CD4-positive, alpha-beta T cell treated with Interferon alpha-2 for 1 hour (primary cell): ENCODE measurements at regions not wholly inside any gene's neighbourhood (a gene's known extent, or its start where the extent isn't known, plus 50 kb on each side); places are given as distances from the start of the nearest gene placed in this dataset.
"Not testable (repeated sequence)": the region's sequence is repeated elsewhere in the genome, so short reads cannot be mapped to it uniquely, and the experiment has no call there.

Experiments used
- DNase-seq, 2 donors: peaks; one replicate each; pipeline ENCODE4 v3.0.0-alpha.2; 2020 to 2022

DNA sequence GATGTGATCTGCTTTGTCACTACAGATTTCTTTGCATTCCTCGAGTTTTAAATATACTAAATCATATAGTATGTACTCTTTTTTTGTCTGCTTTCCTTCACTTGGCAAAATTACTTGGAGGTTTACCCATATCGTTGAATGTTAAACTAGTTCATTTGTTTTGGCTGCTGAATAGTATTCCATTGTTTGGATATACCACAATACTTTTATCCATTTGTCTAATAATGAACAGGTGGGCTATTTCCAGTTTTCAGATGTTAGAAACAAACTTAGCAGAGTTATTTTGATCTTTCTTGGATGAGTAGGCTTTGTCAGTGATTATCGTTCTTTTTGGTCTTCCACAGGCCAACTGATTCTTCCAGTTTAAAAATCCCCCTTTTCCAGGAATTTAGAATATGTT lies 154.0 kb upstream of the TGFBR2 start:
- DNase-seq = no peak

DNA sequence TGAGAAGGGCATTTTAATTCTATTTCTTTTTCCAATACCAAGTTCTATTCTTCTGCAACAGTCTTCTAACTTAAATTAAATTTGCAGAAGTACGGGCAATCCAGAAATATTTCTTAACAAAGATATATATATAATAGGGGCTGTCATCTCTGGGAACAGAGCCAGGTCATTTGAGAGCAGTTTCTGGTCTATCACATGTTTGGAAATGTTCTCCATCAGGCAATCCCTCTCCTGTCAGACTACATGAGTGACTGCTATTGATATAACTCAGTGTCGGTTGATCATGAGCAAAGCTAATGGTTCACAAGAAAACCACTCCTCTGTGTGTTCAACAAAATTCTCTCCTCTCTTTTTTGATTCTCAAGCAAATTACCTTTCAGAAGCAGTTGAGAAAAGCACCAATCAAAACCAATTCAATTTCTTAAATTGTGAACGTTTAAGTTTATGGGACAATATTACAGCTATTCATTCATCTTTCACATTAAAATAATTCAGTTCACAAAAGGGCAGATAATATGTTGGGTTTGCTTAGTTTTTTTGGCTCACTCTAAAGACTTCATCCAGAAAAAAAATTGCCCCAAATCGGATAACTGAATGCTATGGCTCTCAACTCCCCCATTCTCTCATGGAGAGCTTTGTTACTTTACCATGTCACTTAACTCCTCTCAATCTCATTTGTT lies 152.9 kb upstream of the TGFBR2 start:
- no peak for DNase-seq

DNA sequence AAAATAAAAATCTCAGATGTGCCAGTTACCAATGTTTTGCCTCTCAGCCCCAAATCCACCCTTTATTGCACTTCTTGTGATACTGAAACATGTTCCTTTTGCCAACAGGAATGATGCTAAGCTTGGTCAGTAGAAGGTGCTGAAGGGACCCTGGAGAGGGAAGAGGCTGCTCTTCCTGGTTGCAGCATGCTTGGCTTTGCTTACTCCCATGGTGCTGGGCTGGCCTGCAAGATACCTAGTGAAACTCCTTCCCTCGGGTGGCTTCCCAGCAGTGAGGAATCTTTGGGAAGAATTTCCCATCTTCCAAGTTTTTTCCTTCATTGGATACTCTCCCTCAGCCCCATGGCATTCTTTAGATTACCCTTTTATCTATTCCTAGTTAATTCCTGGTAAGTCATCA lies 151.8 kb upstream of the TGFBR2 start:
- no peak for DNase-seq

DNA sequence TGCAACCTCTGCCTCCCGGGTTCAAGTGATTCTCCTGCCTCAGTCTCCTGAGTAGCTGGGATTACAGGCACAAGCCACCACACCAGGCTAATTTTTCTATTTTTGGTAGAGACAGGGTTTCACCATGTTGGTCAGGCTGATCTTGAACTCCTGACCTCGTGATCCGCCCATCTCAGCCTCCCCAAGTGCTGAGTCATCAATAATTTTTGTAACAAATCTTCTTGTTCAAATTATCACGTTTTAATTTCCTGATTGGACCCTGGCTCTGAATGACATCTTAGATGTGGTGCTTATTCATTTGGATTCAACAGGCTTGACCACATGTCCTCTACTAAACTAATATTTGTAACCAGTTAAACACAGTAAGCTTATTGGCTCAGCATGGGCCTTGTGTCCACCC lies 151.3 kb upstream of the TGFBR2 start:
- not testable (repeated sequence) for DNase-seq

DNA sequence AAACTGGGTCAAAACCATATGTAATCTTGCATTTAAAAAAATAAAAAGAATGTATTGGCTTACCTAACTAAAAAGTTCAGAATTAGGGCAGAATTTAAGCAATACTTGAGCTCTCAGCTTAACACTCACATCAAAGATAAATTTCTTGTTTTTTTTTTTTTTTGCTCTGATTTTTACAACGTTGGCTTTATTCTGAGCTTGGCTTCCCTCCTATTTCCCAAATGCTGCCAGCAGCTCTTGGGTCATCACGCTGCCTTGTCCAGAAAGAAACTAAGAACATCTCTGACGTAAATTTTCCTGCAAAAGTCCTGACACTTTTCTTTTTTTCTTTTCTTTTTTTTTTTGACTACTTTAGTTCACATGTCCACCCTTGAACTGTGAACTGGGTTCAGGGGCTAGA lies 150.6 kb upstream of the TGFBR2 start:
- no peak for DNase-seq

DNA sequence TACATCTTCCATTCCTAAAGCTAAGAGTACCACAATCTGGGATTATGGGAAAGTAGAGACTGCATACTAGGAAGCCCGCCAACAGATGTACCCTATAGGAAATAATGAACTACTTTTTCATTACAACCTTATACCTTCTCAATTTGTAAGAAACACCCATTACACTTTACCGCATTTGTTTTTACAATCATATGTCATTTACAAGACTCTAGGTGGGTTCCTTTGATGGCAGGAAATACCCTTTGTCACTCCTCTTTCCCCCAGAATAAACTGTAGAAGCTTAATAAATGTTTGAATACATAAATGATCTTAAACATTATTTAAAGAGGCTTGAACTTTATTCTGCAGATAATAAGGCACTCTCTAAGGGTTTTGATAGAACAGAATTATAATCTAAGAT lies 150.1 kb upstream of the TGFBR2 start:
- DNase-seq = no peak

DNA sequence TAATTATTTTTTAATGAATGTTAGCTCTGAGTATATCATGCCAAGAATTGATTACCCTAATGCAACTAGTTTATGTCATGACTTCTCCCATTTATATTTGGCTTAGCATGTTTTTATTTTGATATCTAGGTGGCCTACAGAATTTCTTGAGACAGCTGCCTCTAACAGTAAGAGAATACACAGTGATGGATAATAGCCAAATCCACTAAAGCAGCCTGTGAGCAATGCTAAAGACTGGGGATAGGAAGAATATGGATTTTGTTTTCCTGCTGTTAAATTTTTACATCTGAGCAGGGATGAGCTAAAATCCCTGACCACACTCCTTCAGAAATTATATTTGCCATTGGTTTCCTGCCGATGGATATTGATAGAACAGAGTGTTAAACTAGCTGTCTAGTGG lies 149.3 kb upstream of the TGFBR2 start:
- no peak for DNase-seq

DNA sequence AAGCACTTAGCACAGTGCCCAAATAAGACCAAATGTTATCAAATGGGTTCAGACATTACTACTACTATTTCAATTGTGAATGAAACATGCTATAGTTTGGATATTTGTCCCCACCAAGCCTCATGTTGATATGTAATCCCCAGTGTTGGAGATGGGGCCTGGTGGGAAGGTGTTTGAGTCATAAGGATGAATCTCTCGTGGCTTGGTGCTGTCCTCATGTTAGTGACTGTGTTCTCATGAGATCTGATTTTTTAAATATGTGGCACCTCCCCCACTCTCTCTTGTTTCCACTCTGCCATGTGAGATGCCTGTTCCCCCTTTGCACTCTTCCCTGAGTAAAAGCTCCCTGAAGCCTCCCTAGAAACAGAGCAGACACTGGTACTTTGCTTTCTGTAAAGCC lies 148.7 kb upstream of the TGFBR2 start:
- no peak for DNase-seq

DNA sequence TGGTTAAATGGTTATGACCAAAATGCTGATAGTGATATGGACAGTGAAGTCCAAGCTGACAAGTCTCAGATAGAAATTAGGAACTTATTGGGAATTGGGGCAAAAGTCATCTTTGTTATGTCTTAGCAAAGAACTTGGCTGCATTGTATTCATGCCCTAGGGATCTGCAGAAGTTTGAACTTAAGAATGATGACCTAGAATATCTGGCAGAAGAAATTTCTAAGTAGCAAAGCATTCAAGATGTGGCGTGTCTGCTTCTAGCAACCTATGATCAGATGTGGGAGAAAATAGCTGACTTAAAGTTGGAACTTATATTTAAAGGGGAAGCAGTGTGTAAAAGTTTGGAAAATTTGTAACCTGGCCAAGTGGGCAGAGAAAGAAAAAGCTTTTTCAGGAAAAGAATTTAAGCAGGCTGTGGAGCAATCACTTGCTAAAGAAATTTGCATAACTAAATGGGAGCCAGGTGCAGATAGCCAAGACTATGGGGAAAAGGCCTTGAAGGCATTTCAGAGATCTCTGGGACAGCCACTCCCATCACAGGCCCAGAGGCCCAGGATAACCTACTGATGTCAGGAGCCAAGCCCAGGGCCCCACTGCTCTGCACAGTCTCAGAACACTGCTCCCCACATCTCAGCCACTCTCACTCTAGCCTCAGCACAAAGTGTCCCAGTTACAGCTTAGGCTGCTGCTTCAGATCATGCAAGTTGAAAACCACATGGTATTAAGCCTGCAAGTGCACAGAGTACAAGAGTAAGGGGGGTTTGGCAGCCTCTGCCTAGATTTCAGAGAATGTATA lies 147.8 kb upstream of the TGFBR2 start:
- no peak for DNase-seq

DNA sequence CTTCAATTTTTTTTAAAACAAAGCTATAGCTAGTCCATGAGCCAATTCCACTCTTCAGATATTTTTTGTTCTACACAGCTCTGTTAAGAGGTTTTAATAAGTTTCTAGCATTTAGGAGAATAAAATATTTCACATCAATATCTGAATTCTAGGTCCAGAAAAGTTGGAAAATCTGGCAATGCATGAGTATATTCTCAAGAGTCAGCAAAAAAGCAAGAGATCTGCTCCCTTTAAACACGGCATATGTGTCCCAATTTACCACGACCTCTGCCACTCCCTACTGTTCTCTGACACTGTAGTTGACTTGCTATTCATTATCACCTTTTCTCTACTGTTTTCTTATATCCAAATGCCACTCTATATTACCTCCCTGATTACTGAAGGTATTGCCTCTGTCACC lies 145.1 kb upstream of the TGFBR2 start:
- no peak for DNase-seq

DNA sequence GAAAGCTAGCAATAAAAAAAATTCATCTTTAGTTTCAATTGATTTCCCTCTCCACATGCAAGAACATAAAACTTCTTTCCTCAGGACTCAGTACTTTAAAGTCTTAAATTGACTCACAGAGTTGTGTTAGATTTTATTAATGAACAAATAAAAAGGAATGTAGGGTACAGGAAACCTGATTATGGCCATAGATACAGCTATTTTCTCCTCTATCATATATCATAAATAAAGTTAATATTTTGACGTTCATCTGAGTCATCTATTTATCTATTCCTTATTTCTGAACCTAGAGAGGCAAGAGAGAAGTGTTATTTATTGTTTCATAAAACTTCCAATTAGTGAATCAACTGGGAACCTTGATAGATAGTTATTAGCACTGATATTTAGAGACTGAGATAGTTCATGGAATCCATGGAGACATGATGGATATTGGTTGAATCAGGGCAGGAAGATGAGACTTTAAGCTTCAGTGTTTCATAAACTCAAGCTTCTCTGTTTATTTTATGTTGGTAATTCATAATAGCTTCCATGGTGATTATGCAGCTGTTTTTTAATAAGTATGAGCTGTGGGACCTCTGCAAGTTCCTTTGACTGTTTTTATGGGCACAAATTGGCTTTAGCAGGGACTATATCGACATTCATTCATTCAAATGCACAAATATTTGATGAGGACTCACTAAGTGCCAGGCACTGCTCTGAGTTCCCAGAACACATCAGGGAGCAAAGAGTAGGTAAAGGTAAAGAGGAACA lies 143.5 kb upstream of the TGFBR2 start:
- DNase-seq = no peak

DNA sequence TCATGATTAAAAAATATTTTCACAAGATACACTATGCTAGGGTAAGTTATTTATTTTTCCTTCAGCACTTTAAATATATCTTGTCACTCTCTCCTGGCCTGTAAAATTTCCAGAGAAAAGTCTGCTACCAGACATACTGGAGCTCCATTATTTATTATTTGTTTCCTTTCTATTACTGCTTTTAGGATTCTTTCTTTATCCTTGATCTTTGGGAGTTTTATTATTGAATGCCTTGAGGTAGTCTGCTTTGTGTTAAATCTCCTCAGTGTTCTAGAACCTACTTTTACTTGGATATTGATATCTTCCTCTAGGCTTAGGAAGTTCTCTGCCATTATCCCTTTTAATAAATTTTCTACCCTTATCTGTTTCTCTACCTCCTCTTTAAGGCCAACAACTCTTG lies 142.0 kb upstream of the TGFBR2 start:
- DNase-seq = no peak

DNA sequence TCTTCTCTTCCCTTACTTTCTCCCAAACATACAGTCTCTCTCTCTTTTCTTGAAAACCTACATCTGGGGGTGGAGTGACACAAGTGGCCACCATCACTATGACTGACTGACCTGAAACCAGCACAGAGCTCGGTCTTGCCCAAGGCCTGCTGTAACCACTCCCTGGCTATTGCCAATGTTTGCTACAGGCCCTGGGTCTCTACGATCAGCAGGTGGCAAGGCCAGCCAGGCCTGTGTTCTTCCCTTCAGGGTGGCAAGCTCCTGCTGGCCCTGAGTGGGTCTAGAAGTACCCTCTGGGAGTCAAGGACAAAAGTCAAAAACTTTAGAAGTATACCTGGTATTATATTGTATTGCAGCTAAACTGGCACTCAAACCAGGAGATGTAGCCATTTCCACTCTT lies 140.9 kb upstream of the TGFBR2 start:
- DNase-seq = no peak

DNA sequence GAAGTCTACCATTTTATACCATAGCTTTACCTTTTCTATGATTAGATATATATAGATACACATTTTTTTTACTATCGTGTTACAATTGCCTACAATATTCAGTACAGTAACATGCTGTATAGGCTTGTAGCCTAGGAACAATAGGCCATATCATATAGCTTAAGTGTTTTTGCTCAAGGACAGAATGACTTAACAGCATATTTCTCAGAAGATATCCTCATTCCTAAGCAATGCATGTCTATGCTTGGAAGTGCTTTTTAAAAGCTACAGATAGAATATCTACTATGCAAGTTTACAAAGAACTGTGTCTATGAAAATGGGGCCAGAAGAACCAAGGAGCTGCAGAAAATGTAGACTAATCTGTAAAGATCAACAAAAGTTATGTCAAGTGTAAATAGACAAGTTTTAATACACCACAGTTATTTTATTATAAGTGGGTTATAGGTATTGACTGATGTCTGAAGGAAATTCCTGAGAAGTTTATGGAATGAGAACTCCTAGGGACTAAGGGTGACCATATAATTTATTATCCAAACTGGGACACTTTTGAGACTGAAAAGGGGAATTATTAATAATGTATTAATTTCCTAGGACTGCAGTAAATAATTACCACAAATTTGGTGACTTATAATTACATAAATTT lies 138.7 kb upstream of the TGFBR2 start:
- no peak for DNase-seq

DNA sequence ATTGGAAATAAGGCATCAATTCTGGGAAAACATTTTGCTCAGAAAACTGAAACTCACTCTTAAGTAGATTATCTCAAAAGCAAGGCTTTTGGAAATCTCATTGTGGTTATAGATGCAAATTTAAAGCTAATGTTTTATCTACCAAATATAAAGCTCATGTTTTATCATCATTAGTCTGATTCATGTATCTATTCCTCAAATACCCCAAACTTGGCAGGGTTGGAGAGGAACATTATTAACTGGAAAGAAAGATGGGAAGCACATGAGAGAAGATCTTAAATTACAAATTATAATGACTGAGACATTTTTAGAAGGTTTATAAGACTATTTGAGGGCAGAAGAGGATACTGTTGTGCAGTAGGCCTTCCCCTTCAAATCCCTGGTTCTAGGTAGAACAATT lies 137.3 kb upstream of the TGFBR2 start:
- no peak for DNase-seq

DNA sequence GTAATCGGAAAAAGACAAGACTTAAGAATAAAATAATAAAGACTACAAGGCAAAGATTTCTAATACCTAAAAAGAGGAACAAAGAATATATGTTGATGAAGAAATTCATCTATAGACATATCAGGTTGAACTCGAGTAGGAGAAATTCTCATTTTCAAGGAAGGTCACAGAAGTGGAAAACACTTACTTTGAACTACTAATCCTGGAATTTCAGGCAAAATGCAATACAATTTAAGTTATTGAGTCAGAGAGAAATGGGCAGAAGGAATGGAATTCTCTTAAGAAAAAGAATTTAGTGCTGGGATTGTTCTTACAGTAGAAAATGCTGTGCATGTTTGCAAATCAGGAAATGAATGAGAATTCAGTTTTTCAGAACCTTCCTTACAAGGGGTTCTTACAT lies 135.9 kb upstream of the TGFBR2 start:
- DNase-seq = no peak

DNA sequence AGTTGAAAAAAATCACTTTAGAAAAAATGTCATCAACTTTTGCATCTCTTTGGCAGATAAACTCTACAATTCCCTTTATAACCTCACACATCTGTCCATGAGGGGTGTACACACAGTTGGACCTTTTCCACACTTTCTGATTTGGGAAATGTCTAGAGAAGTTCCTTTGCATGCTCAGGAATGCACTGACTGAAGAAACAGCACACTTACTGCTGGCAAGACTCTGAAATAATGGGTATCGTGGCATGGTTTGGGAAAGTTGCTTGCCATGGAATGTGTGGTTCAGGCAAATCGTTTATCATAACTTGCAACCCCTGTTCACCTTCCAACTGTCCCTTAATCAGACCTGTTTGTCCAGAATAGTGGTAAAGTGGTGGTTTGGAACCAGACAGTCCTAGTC lies 135.3 kb upstream of the TGFBR2 start:
- no peak for DNase-seq

DNA sequence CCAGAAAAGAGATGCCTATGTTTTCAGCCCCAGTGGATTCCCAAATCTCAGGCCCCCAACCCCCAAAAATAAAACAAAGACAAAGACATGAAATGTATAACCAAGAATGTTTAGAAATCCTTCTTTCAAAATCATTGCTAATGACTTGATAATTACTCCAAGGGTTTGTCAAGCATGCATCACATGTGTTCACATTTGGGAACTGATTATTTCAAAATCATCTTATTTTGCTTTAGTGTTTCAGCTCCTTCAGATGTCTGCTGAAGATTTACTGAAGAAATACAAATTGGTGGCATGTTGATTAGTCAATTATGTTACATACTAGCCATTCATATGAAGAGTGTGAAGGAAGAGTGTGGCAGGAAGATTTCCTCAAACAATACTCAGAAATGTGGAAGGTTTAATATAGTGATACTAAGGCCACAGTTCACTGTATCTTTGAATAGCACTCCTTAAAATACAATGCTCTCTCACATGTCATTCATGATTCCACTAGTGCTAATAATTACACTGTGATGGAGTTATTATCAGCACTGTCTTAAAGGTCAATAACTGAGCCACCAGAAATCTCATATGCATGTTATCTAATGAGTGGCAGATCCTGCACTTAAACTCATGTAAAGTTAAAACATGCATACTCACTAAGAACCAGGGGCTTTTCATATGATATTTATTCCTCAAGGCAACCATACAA lies 134.5 kb upstream of the TGFBR2 start:
- no peak for DNase-seq

DNA sequence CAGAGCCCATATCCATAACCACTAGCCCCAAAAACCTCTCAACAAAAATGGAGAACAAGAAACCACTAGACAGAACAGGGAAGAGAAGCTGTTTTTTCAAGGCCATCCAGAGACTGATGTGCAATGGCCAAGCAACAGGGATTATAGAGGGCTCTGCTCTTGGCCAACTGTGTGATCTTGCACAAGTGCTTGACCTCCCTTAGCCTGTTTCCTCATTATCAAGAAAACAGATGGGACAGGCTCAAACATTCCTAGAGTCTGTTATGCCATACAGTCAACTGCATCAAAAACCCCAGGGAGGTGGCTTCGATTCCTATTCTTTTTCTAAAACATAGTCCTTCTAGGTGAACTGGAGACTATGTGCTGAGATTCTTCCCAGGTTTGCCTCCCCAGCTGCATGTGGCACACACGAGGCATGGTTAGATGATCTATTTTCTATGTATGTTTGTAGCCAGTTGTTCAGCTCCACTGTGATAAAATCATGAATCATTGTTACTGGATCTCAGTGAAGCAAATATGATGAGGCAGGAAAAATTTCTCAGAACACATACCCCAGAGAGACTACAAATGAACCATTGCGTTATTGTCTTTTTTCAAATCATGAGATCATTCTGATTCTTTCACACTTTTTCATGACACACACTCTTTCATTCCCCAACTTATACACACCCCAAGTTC lies 132.9 kb upstream of the TGFBR2 start:
- DNase-seq = peak in 1 of 2 donors; percentile 6

DNA sequence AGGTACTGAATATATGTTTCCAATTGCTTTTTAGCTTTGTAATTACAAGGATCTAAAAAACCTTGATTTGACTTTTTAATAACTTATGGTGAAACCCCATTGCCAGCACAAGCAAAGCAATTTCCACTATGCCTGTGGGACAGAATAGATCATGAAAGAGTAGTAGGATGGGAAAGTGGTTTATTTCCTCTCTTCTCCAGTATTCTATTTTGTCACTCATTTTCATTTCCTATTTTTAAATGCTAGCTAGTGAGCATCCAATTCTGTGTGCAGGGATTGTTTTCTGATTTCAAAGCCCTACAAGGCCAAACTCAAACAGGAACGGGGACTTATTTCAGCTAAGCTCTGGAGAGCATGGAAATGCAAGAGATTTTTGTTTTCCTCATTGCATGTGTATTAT lies 132.0 kb upstream of the TGFBR2 start:
- DNase-seq = no peak

DNA sequence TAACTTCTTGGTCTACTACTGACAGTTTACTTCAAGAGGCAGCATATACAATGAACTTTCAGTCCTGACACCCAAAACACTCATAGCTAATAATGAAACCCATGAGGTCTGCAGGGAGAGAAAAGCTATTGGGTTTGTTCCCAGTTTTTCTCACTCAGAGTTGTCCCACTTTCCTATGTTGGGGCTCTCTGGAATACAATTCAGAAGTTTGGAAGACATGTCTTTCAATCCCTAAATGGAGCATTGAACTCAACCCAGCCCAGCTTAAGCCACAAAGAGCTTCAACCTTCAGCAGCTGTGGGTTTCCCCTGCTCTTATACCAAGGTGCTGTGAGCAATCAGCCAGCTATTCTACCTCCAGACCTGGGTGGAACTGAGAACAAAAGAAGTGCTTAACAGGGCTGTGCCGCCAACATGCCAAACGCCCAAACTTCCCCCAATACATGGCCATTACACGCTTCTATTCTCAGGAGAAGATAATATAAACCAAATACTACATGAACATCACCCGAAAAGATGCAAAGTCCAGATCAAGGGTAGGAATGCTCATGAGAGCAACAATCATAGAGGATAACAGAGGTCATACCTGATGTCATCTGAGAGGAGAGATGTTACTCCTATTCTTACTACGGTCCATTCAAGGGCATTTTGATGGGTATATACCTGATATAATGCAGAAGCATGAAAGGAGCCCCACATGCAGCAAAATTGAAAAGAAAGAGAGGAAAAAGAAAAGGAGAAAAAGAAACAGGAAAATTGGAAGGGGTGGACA lies 131.2 kb upstream of the TGFBR2 start:
- DNase-seq = peak in 1 of 2 donors; percentile 13

DNA sequence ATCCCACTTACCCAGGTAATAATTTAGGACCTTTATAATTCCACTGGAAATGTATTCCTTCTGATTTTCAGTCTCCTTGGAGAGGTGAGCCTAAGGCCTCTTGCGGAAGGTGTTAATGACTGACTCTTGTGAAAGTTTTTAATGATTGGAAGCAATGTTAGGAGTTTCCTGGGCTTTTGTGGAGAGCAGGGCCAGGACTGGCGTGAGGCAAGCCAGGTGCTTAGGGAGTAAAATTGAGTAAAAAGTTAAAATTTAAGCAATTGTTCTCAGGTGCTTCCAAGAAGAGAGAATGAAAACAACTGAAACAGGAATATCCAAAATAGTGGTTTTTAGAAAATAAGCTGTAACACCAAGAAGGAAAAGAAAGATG lies 130.6 kb upstream of the TGFBR2 start:
- DNase-seq = no peak
